Keratinocyte (primary cell): ENCODE measurements at regions not wholly inside any gene's neighbourhood (a gene's known extent, or its start where the extent isn't known, plus 50 kb on each side); places are given as distances from the start of the nearest gene placed in this dataset.

Experiments used
- CTCF ChIP-seq, 3 experiments: IDR thresholded peaks in 1 of 3; conservative IDR thresholded peaks in 1 of 3; optimal IDR thresholded peaks in 1 of 3; 2 replicates in 2 of 3; 3 replicates in 1 of 3; pipeline versions ENCODE3 to v1.5.1; 2011; ENCODE audit warnings: low read length in 3 of 3, mild to moderate bottlenecking in 3 of 3, moderate library complexity in 2 of 3, control low read depth in 1 of 3, inconsistent platforms in 1 of 3; ENCODE audit not compliant: insufficient read depth in 2 of 3; ENCODE audit errors: extremely low read depth in 1 of 3
- EZH2 ChIP-seq: IDR thresholded peaks from one replicate; pipeline ENCODE4 v1.6.1; 2012; ENCODE audit warnings: inconsistent platforms, mild to moderate bottlenecking, low read length, moderate library complexity

GRCh38 chr5:123282444-123282843 lies 140.8 kb downstream of the CEP120 start:
- no peak for TF ChIP-seq CTCF (optimal IDR thresholded peaks at IDR 0.05 in 1 of 3, IDR thresholded peaks at IDR 0.05 in 1 of 3, conservative IDR thresholded peaks at IDR 0.05 in 1 of 3; ENCODE audit: extremely low read depth in 1 of 3, insufficient read depth in 2 of 3, low read length in 3 of 3)
- no peak for TF ChIP-seq EZH2
